ENCODE measurements at regions not wholly inside any gene's neighbourhood (a gene's known extent, or its start where the extent isn't known, plus 50 kb on each side); places are given as distances from the start of the nearest gene placed in this dataset.

DNA sequence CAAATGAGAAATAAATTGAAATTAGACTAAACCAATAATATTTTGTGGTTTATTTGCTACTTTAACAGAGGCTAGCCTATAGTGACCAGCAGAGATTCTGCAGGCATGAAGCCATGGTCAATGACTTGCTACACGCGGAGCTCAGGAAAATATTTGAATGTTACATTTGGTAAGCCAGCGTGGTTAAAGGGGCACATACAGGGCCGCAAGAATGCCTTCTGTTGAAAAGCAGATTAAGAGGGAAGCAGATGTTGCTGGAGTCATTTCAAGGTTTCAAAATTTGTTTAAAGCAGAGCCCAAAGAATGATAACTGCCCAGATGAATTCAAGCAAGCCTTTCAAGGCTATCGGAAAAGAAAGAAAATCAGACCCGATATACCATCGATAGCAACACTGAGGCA is 294.3 kb upstream of the MAN1A1 start:
- Histone ChIP-seq H3F3A (replicated peaks; ENCODE audit: insufficient read depth) (no peaks in the 10 kb centered on the region), H3K4me2 (no peak overlapping the region), H3K79me2 (ENCODE audit: insufficient read depth) (no peaks in the 10 kb centered on the region), H2AFZ (ENCODE audit: low read depth) (no peak overlapping the region), H3K4me1 (ENCODE audit: control insufficient read depth in 1 of 2, insufficient read depth in 2 of 2, low read depth in 1 of 2, low read length in 1 of 2) (peaks cover 0 to 3% of the 10 kb centered on the region in 2 experiments; a peak in 2 of 4 replicates), H3K9me3 (no peaks in the 10 kb centered on the region), H3K9me2 (no peaks in the 10 kb centered on the region), H4K20me1 (ENCODE audit: insufficient read depth) (no peaks in the 10 kb centered on the region), H3K4me3 (ENCODE audit: low read depth in 2 of 2, low read length in 1 of 2) (no peak overlapping the region), H3K27ac (ENCODE audit: low read depth in 2 of 2, low read length in 1 of 2) (no peak overlapping the region), H3K36me3 (replicated peaks in 1 of 2; ENCODE audit: control insufficient read depth in 1 of 2, insufficient read depth in 2 of 2, low read length in 1 of 2) (no peaks in the 10 kb centered on the region), H3K9ac (no peak overlapping the region), H3K27me3 (ENCODE audit: insufficient read depth) (no peaks in the 10 kb centered on the region)
- ChIA-PET CTCF (interaction anchor here (0.9 to 1.2 kb wide), 2 partner anchors 10 to 11 kb away, joined by 3 read pairs; no protein-coding TSS in a partner anchor), POLR2A (no interaction called here)
- no peak for DNase-seq
- WGBS (ENCODE audit: low lambda C conversion rate) = 85% methylated on average over 7 of the region's 7 CpGs
- TF ChIP-seq TCF12 (IDR thresholded peaks at IDR 0.05) (no peak), SMC3 (IDR thresholded peaks at IDR 0.05; ENCODE audit: low read depth, low read length) (no peak), TAF1 (IDR thresholded peaks at IDR 0.05; ENCODE audit: borderline replicate concordance, low read depth, low read length) (no peak), GATA2 (CRISPR knock-in tag; IDR thresholded peaks at IDR 0.05) (no peak), FOXM1 (IDR thresholded peaks at IDR 0.05; ENCODE audit: low read depth) (no peak), NFIC (IDR thresholded peaks at IDR 0.05; ENCODE audit: borderline replicate concordance) (no peak), PBX3 (IDR thresholded peaks at IDR 0.05) (no peak), MEF2A (IDR thresholded peaks at IDR 0.05; ENCODE audit: borderline replicate concordance, low read depth) (no peak), CHD2 (IDR thresholded peaks at IDR 0.05; ENCODE audit: low read length, partially characterized antibody) (no peak), ELF1 (IDR thresholded peaks at IDR 0.05) (no peak), RAD21 (IDR thresholded peaks at IDR 0.05; ENCODE audit: low read length) (no peak)
- TF ChIP-seq, protein P1, sequence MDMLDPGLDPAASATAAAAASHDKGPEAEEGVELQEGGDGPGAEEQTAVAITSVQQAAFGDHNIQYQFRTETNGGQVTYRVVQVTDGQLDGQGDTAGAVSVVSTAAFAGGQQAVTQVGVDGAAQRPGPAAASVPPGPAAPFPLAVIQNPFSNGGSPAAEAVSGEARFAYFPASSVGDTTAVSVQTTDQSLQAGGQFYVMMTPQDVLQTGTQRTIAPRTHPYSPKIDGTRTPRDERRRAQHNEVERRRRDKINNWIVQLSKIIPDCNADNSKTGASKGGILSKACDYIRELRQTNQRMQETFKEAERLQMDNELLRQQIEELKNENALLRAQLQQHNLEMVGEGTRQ (IDR thresholded peaks at IDR 0.05; ENCODE audit: borderline replicate concordance, low read depth, low read length) = no peak
- TF ChIP-seq, protein P2, sequence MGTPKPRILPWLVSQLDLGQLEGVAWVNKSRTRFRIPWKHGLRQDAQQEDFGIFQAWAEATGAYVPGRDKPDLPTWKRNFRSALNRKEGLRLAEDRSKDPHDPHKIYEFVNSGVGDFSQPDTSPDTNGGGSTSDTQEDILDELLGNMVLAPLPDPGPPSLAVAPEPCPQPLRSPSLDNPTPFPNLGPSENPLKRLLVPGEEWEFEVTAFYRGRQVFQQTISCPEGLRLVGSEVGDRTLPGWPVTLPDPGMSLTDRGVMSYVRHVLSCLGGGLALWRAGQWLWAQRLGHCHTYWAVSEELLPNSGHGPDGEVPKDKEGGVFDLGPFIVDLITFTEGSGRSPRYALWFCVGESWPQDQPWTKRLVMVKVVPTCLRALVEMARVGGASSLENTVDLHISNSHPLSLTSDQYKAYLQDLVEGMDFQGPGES (IDR thresholded peaks at IDR 0.05; ENCODE audit: low read depth, low read length) = no peak
- TF ChIP-seq, protein P3, sequence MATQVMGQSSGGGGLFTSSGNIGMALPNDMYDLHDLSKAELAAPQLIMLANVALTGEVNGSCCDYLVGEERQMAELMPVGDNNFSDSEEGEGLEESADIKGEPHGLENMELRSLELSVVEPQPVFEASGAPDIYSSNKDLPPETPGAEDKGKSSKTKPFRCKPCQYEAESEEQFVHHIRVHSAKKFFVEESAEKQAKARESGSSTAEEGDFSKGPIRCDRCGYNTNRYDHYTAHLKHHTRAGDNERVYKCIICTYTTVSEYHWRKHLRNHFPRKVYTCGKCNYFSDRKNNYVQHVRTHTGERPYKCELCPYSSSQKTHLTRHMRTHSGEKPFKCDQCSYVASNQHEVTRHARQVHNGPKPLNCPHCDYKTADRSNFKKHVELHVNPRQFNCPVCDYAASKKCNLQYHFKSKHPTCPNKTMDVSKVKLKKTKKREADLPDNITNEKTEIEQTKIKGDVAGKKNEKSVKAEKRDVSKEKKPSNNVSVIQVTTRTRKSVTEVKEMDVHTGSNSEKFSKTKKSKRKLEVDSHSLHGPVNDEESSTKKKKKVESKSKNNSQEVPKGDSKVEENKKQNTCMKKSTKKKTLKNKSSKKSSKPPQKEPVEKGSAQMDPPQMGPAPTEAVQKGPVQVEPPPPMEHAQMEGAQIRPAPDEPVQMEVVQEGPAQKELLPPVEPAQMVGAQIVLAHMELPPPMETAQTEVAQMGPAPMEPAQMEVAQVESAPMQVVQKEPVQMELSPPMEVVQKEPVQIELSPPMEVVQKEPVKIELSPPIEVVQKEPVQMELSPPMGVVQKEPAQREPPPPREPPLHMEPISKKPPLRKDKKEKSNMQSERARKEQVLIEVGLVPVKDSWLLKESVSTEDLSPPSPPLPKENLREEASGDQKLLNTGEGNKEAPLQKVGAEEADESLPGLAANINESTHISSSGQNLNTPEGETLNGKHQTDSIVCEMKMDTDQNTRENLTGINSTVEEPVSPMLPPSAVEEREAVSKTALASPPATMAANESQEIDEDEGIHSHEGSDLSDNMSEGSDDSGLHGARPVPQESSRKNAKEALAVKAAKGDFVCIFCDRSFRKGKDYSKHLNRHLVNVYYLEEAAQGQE (IDR thresholded peaks at IDR 0.05; ENCODE audit: low read depth, low read length) = no peak
